Breast epithelium (tissue), 4 donors: ENCODE measurements at regions not wholly inside any gene's neighbourhood (a gene's known extent, or its start where the extent isn't known, plus 50 kb on each side); places are given as distances from the start of the nearest gene placed in this dataset.
"Not testable (repeated sequence)": the region's sequence is repeated elsewhere in the genome, so short reads cannot be mapped to it uniquely, and the experiment has no call there.

Source experiments
- DNase-seq, 2 donors: peaks; one replicate each; pipeline ENCODE4 v3.0.0-alpha.2; 2019; ENCODE audit warnings: low spot score in 2 of 2
- H3K27ac ChIP-seq, 2 donors: fragments of 200-600 bp; sonication (generic) in 1 of 2; one replicate each; pipeline ENCODE4 v1.5.1; 2016 to 2019; ENCODE audit warnings: mild to moderate bottlenecking in 1 of 2
- H3K27me3 ChIP-seq, 2 donors: fragments of 200-600 bp; sonication (generic) in 1 of 2; one replicate each; pipeline versions ENCODE4 v1.5.1 to v1.6.0; 2017 to 2019; ENCODE audit warnings: control low read depth in 1 of 2, mild to moderate bottlenecking in 1 of 2
- H3K36me3 ChIP-seq: fragments of 200-600 bp; one replicate; pipeline ENCODE4 v1.5.1; 2019
- H3K4me1 ChIP-seq, 2 donors: fragments of 200-600 bp; sonication (generic); one replicate each; pipeline ENCODE4 v1.5.1; 2016 to 2019; ENCODE audit warnings: control low read depth in 1 of 2
- H3K4me3 ChIP-seq, 3 donors: fragments of 200-600 bp; sonication (generic); 1 replicate in 2 of 3; 2 replicates in 1 of 3; pipeline ENCODE4 v1.5.1; 2016 to 2019; ENCODE audit warnings: mild to moderate bottlenecking in 3 of 3, moderate library complexity in 2 of 3
- H3K9me3 ChIP-seq, 2 donors: fragments of 200-600 bp; sonication (generic) in 1 of 2; one replicate each; pipeline ENCODE4 v1.5.1; 2016 to 2019; ENCODE audit warnings: control low read depth in 1 of 2
- POLR2A ChIP-seq: fragments of 450-650 bp; IDR thresholded peaks from one replicate; pipeline ENCODE4 v1.6.1; 2016; ENCODE audit warnings: antibody characterized with exemption, mild to moderate bottlenecking, moderate library complexity
- POLR2AphosphoS5 ChIP-seq, 3 donors: sonication (generic); formaldehyde crosslinking; IDR thresholded peaks; one replicate each; pipeline ENCODE4 v1.6.1; 2017; ENCODE audit warnings: antibody characterized with exemption in 3 of 3
- intact Hi-C: fragments of 100-400 bp; cut with DNase I; formaldehyde crosslinking; loops from one replicate; pipeline ENCODE4 v1.15.1; 2023; ENCODE audit warnings: low total_unique reads
- TF ChIP-seq, protein P1 (sequence below), 3 donors: fragments of 450-650 bp; IDR thresholded peaks; one replicate each; pipeline ENCODE4 v1.5.1; 2016 to 2017; ENCODE audit warnings: antibody characterized with exemption in 3 of 3, mild to moderate bottlenecking in 3 of 3, moderate library complexity in 3 of 3

DNA sequence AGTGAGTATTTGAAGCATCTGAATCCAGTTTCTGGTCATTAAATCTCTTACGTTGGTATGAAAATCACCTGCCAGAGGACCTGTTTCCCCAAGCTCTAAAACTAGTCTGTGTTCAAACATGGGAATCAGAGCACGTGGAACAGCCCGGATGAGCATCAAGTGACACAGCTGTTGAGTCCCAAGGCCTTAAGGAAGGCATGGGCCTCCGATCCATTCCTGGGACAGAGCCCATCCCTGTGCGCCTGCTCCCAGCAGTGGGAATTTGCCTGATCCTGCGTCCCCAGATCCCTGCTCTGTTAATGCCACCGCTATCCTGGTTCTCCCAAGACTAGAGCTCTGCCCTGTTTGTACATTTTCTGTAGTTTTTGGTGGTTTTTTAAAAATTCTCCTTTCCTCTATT, 68.4 kb upstream of the FBXO28 start:
- TF ChIP-seq POLR2AphosphoS5 (IDR thresholded peaks at IDR 0.05) (no peak), POLR2A (no peak)
- TF ChIP-seq, protein P1, sequence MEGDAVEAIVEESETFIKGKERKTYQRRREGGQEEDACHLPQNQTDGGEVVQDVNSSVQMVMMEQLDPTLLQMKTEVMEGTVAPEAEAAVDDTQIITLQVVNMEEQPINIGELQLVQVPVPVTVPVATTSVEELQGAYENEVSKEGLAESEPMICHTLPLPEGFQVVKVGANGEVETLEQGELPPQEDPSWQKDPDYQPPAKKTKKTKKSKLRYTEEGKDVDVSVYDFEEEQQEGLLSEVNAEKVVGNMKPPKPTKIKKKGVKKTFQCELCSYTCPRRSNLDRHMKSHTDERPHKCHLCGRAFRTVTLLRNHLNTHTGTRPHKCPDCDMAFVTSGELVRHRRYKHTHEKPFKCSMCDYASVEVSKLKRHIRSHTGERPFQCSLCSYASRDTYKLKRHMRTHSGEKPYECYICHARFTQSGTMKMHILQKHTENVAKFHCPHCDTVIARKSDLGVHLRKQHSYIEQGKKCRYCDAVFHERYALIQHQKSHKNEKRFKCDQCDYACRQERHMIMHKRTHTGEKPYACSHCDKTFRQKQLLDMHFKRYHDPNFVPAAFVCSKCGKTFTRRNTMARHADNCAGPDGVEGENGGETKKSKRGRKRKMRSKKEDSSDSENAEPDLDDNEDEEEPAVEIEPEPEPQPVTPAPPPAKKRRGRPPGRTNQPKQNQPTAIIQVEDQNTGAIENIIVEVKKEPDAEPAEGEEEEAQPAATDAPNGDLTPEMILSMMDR (IDR thresholded peaks at IDR 0.05) = no peak
- no peak for DNase-seq
- no peaks in the 10 kb centered on the region for H3K27me3 ChIP-seq

DNA sequence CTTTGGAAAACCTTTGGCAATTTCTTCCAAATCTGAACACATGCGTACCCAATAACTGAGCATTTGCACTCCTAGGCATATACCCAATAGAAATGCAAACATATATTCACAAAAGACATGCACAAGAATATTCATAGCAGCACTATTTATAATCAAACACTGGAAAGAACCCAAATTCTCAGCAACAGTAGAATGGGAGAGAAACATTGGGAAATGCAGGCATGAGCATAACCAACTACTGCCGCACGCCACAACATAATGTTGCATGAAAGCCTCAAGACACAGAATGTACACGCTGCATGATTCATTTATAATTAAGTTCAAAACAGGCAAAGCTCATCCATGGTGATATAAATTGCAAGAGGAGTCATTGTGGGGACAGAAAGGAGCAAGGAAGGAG, 69.5 kb upstream of the FBXO28 start:
- no peaks in the 10 kb centered on the region for H3K27me3 ChIP-seq
- no peaks in the 10 kb centered on the region for H3K36me3 ChIP-seq
- no peaks in the 10 kb centered on the region for H3K4me1 ChIP-seq
- no peak overlapping the region for H3K27ac ChIP-seq
- no peak overlapping the region for H3K4me3 ChIP-seq
- TF ChIP-seq POLR2A = no peak
- no peak for TF ChIP-seq POLR2AphosphoS5 (IDR thresholded peaks at IDR 0.05)
- TF ChIP-seq, protein P1 (IDR thresholded peaks at IDR 0.05) = no peak
- DNase-seq = no peak
- intact Hi-C loops = no loop called here
- H3K9me3 ChIP-seq = no peaks in the 10 kb centered on the region

More for the DNA sequence above, 68.4 kb upstream of the FBXO28 start:
- H3K4me3 ChIP-seq = no peak overlapping the region
- no peaks in the 10 kb centered on the region for H3K9me3 ChIP-seq
- H3K4me1 ChIP-seq = no peaks in the 10 kb centered on the region
- intact Hi-C loops = no loop called here
- no peaks in the 10 kb centered on the region for H3K36me3 ChIP-seq
- no peak overlapping the region for H3K27ac ChIP-seq

DNA sequence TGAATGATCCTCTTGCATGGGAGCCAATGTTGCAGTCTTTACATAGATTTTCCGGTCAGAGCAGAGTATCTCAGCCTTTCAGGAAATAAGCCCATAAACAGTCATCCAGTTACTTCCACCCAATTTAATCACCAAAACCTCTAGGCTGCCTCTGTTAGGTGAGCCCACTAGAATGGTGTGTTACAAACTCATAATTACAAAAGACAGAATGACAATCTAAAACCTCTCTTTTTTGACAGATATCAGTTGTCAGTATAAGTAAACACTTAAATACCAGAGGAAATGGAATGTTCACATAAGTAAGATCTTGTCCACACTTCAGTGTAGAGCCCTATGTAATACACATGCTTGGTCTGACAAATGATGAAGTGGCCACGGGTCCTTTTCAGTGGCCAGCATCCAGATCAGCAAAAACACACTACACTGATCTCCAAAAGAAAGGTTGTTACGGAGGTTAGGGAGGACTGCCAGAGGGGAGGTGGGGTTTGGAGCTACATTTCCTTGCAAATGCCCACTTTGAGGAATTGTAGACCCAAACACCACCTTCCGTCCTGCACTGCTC, 71.3 kb upstream of the FBXO28 start:
- intact Hi-C loops = no loop called here
- Histone ChIP-seq H3K4me1 (no peaks in the 10 kb centered on the region), H3K36me3 (no peaks in the 10 kb centered on the region), H3K27ac (no peak overlapping the region), H3K27me3 (no peaks in the 10 kb centered on the region), H3K4me3 (no peak overlapping the region), H3K9me3 (no peaks in the 10 kb centered on the region)
- no peak for DNase-seq
- TF ChIP-seq, protein P1 (IDR thresholded peaks at IDR 0.05) = no peak
- no peak for TF ChIP-seq POLR2A
- no peak for TF ChIP-seq POLR2AphosphoS5 (IDR thresholded peaks at IDR 0.05)

DNA sequence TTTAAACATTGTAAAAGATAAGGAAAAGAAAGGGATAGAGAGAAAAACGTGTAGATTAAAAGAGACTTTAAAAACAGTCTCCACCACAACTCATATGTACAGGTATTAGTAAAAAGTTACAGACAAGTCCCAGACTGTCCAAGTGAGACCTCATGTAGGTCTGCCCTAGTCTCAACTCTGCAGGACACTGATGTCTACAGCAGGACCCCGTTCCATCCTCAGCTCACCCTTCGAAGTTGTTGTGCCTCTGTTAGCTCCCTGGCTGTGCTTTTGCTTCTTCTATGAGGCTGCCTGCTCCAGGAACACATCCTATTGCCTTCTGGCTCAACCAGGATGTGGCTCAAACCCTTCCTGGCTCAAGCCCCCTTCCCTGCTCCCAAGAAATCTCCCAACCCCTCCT, 72.9 kb upstream of the FBXO28 start:
- no peaks in the 10 kb centered on the region for H3K4me1 ChIP-seq
- H3K9me3 ChIP-seq = no peaks in the 10 kb centered on the region
- intact Hi-C loops = no loop called here
- no peak overlapping the region for H3K4me3 ChIP-seq
- no peak overlapping the region for H3K27ac ChIP-seq
- TF ChIP-seq POLR2A (no peak), POLR2AphosphoS5 (IDR thresholded peaks at IDR 0.05) (no peak)
- TF ChIP-seq, protein P1 (IDR thresholded peaks at IDR 0.05) = no peak
- H3K27me3 ChIP-seq = no peaks in the 10 kb centered on the region
- no peak for DNase-seq
- H3K36me3 ChIP-seq = no peaks in the 10 kb centered on the region

DNA sequence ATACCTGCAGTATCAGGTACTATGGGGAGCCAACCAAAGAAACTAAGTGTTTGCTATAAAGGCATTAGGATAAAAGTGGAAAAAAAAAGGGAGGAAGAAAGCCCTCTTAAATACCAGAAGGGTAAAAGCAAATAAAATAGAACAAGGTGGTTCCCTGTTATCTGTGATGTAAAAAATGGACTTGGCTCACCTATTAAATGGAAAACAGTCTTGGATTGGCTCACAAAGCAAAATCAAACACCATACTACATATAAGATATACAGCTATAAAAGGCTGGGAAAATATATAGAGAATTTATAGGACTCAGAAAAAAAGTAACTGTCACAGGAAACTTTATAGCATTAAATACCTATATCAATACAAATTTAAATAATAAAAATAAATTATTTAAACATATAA, 73.5 kb upstream of the FBXO28 start:
- H3K4me1 ChIP-seq, H3K27me3 ChIP-seq, intact Hi-C loops, H3K4me3 ChIP-seq, DNase-seq, H3K36me3 ChIP-seq, H3K9me3 ChIP-seq, H3K27ac ChIP-seq: not testable (repeated sequence)

DNA sequence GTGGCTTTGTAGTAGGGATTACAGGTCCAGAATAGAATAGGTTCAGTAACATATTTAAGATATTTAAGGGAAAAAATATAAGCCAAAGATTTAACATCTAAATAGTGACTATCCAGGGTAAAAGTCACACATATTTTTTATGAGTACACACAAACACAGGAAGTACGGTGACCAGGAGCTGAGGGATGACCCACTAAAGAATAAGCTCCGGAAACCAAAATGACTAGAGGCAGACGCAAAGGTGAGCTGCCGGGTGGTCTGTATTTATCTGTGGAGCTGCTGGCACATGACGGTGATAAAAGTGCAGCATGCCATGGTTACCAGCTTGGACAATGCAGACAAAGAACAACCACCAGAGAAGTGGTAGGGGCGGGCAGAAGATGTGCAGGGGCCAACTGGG, 73.9 kb upstream of the FBXO28 start:
- DNase-seq, H3K4me1 ChIP-seq, intact Hi-C loops, H3K27me3 ChIP-seq, H3K4me3 ChIP-seq, H3K9me3 ChIP-seq, H3K27ac ChIP-seq, H3K36me3 ChIP-seq: not testable (repeated sequence)

DNA sequence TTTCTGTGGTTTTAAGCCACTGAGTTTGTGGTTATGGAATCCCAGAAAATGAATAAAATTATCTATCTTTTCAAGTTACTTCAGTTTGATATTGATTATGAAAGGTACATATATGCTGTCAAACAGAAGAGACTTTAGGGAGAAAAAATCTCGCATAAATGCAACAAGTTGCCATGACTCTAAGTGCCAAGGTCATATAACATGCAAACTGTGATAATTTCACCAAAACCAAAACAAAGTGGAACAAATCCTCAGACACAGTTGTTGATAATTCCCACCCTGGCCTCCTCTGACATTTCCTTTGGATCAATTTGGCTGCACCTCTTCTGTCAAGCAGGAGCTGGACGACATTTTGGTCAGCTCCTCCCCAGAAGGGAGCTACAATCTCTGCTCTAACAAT, 75.1 kb upstream of the FBXO28 start:
- not testable (repeated sequence) for H3K9me3 ChIP-seq, H3K4me1 ChIP-seq, H3K27me3 ChIP-seq

DNA sequence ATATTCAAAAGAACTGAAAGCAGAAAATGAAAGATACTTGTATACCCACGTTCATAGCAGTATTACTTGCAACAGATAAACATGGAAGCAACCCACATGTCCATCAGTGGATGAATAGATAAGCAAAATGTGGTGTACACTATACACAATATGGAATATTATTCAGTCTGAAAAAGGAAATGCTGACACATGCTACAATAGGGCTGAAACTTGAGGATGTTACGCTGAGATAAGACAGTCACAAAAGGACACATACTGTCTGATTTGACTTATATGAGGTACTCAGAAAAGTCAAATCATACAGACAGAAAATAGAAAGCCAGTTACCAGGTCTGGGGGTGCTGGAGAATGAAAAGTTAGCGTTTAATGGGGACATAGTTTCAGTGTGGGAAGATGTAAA, 76.5 kb upstream of the FBXO28 start:
- H3K4me1 ChIP-seq, H3K27me3 ChIP-seq, H3K4me3 ChIP-seq, H3K9me3 ChIP-seq, H3K27ac ChIP-seq, DNase-seq, H3K36me3 ChIP-seq, intact Hi-C loops: not testable (repeated sequence)

More for the DNA sequence above, 75.1 kb upstream of the FBXO28 start:
- DNase-seq, H3K4me3 ChIP-seq, H3K27ac ChIP-seq, H3K36me3 ChIP-seq, intact Hi-C loops: not testable (repeated sequence)

DNA sequence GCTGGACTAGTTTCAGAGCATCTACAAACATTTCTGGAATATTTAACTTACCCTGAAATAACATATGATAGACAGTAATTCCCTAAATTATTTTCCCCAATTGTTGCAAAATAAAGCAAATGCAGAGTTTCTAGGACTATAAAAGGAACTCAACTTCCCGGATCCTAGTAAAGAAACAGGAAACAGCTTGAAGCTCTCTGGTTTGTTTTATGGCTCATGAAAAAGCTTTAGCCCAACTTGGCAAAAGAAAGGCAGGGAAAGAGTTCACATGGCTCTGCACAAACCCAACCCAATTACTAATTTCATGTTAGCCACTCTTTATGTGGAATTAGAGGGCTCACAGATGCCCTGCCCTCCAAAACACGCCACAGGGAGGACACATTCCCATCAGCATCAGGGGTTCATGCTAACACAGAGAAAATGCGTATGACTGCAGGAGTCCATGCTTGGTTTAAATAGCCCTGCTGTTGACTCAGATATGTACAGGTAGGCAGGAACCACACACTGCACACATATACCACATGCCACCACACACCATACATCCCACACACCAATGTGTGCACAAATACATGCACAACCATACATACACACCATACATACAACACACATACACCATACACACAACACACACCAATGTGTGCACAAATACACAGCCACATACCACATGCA, 81.2 kb upstream of the FBXO28 start:
- H3K36me3 ChIP-seq, H3K27ac ChIP-seq, intact Hi-C loops: not testable (repeated sequence)

More for the DNA sequence above, 81.2 kb upstream of the FBXO28 start:
- not testable (repeated sequence) for H3K4me3 ChIP-seq, H3K27me3 ChIP-seq, H3K9me3 ChIP-seq, H3K4me1 ChIP-seq, DNase-seq
